Spleen (tissue), 11 donors: ENCODE measurements at regions not wholly inside any gene's neighbourhood (a gene's known extent, or its start where the extent isn't known, plus 50 kb on each side); places are given as distances from the start of the nearest gene placed in this dataset.

Experiments used
- DNase-seq: peaks from one replicate; pipeline ENCODE4 v3.0.0-alpha.2; 2020
- H3K27ac ChIP-seq, 8 donors: fragments of 200-600 bp; sonication (generic) in 7 of 8; 1 replicate in 4 of 8; 2 replicates in 4 of 8; pipeline versions ENCODE4 v1.5.0 to v1.8.0; 2016 to 2021; ENCODE audit warnings: inconsistent platforms in 4 of 8, mild to moderate bottlenecking in 4 of 8, moderate library complexity in 1 of 8
- H3K27me3 ChIP-seq, 7 donors: fragments of 200-600 bp; sonication (generic) in 6 of 7; replicated peaks in 1 of 7; 1 replicate in 4 of 7; 2 replicates in 3 of 7; pipeline versions ENCODE4 v1.5.0 to v1.8.0; 2016 to 2021; ENCODE audit warnings: inconsistent platforms in 3 of 7, mild to moderate bottlenecking in 1 of 7
- H3K36me3 ChIP-seq, 6 donors: fragments of 200-600 bp; sonication (generic) in 5 of 6; 1 replicate in 4 of 6; 2 replicates in 2 of 6; pipeline versions ENCODE4 v1.5.0 to v1.8.0; 2016 to 2021; ENCODE audit warnings: inconsistent platforms in 2 of 6
- H3K4me1 ChIP-seq, 6 donors: fragments of 200-600 bp; sonication (generic) in 5 of 6; 1 replicate in 3 of 6; 2 replicates in 3 of 6; pipeline versions ENCODE4 v1.5.0 to v1.8.0; 2016 to 2021; ENCODE audit warnings: inconsistent platforms in 3 of 6
- H3K4me3 ChIP-seq, 8 donors: fragments of 200-600 bp; sonication (generic) in 7 of 8; 1 replicate in 4 of 8; 2 replicates in 4 of 8; pipeline versions ENCODE4 v1.5.0 to v1.8.0; 2016 to 2021; ENCODE audit warnings: inconsistent platforms in 4 of 8, mild to moderate bottlenecking in 4 of 8, moderate library complexity in 2 of 8
- H3K9me3 ChIP-seq, 8 donors: fragments of 200-600 bp; sonication (generic) in 7 of 8; 1 replicate in 4 of 8; 2 replicates in 4 of 8; pipeline versions ENCODE4 v1.5.0 to v1.8.0; 2016 to 2021; ENCODE audit warnings: inconsistent platforms in 4 of 8
- CTCF ChIP-seq, 11 experiments: fragments of 200-600 bp in 7 of 11; fragments of 450-650 bp in 4 of 11; sonication (generic) in 4 of 11; IDR thresholded peaks in 8 of 11; conservative IDR thresholded peaks in 3 of 11; 1 replicate in 7 of 11; 2 replicates in 4 of 11; pipeline versions ENCODE4 v1.4.0 to v1.8.0; 2016 to 2021; ENCODE audit warnings: antibody characterized with exemption in 11 of 11, inconsistent platforms in 4 of 11, mild to moderate bottlenecking in 1 of 11
- POLR2A ChIP-seq, 3 donors: fragments of 450-650 bp; IDR thresholded peaks; one replicate each; pipeline ENCODE4 v1.5.1; 2017; ENCODE audit warnings: antibody characterized with exemption in 3 of 3, mild to moderate bottlenecking in 1 of 3
- POLR2AphosphoS5 ChIP-seq, 3 donors: sonication (generic); formaldehyde crosslinking; IDR thresholded peaks; one replicate each; pipeline ENCODE4 v1.5.1; 2017; ENCODE audit warnings: antibody characterized with exemption in 3 of 3
- WGBS, 5 donors: extraction: QIAGEN DNeasy Blood & Tissue Kit in 3 of 5; methylation state at CpG; one replicate each; pipeline versions ENCODE4 v1.1.5 to v1.1.7; 2013 to 2018; 5-methylcytosine and 5-hydroxymethylcytosine counted together
- intact Hi-C: fragments of 100-400 bp; cut with DNase I; formaldehyde crosslinking; loops from one replicate; pipeline ENCODE4 v1.15.0; 2023; ENCODE audit warnings: low total_unique reads
- donor health status: healthy with polysubstance abuse.
- donor health status: DM: no; HTN: no; CAD: no; lungs with moderate emphysema.
- donor health status: DM: no; HTN: no; CAD: no.
- donor health status: Bipolar disorder and iron deficiency.
- donor health status: healthy.
- donor health status: DM: no; HTN: no; CAD: no.
- donor health status: DM: yes; HTN: yes; CAD: no.

DNA sequence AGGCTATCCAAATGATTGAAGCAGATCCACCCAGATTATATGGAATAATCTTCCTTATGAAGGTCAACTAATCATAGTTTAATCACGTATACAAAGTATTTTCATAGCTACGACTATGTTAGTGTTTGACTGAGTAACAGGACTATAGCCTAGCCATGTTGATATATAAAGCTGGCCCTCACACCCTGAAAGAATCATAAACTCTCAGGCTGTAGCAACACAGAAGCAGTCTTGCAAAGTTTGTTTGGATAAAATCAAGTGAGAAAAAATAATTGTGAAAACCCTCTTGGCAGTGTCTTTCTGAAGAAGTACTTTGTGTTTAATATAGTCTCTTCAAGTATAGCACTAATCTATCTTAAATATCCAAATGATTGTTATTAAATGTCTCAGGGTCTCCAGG lies 374.5 kb upstream of the DAB2 start:
- no peak for DNase-seq
- intact Hi-C loops = no loop called here
- no peaks in the 10 kb centered on the region for H3K4me1 ChIP-seq
- WGBS, 5 donors = 53 to 94% (median 82%) methylated on average over 2 of the region's 2 CpGs
- H3K36me3 ChIP-seq = no peaks in the 10 kb centered on the region
- H3K27ac ChIP-seq = no peak overlapping the region
- H3K9me3 ChIP-seq = no peaks in the 10 kb centered on the region
- no peak for TF ChIP-seq POLR2A (IDR thresholded peaks at IDR 0.05)
- TF ChIP-seq POLR2AphosphoS5 (IDR thresholded peaks at IDR 0.05) = no peak
- no peak for TF ChIP-seq CTCF (IDR thresholded peaks at IDR 0.05 in 8 of 11, conservative IDR thresholded peaks at IDR 0.05 in 3 of 11)
- no peak overlapping the region for H3K4me3 ChIP-seq
- no peaks in the 10 kb centered on the region for H3K27me3 ChIP-seq

- H3K9me3 ChIP-seq = no peaks in the 10 kb centered on the region
- intact Hi-C loops = no loop called here
- DNase-seq = no peak
- H3K4me1 ChIP-seq = no peaks in the 10 kb centered on the region
- 76 to 84% (median 80%) methylated on average over 5 of the region's 5 CpGs for WGBS, 5 donors
- TF ChIP-seq POLR2AphosphoS5 (IDR thresholded peaks at IDR 0.05) (no peak), POLR2A (IDR thresholded peaks at IDR 0.05) (no peak), CTCF (IDR thresholded peaks at IDR 0.05 in 8 of 11, conservative IDR thresholded peaks at IDR 0.05 in 3 of 11) (no peak)
- no peak overlapping the region for H3K27ac ChIP-seq
- no peaks in the 10 kb centered on the region for H3K27me3 ChIP-seq
- H3K4me3 ChIP-seq = no peak overlapping the region
- no peaks in the 10 kb centered on the region for H3K36me3 ChIP-seq
Observed at GRCh38 chr5:39794513-39795210, 369.9 kb upstream of the DAB2 start.

DNA sequence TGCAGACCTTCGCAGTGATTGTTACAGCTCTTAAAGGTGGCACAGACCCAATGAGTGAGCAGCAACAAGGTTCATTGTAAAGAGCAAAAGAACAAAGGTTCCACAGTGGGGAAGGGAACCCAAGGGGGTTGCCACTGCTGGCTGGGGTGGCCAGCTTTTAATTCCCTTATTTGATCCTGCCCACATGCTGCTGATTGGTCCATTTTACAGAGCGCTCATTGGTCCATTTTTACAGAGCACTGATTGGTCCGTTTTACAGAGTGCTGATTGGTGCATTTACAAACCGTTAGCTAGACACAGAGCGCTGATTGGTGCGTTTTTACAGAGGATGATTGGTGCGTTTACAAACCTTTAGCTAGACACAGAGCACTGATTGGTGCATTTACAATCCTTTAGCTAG lies 360.6 kb upstream of the DAB2 start:
- intact Hi-C loops = no loop called here
- DNase-seq = no peak
- Histone ChIP-seq H3K36me3 (no peaks in the 10 kb centered on the region), H3K9me3 (peaks cover 0 to 5% (median 0%) of the 10 kb centered on the region in 8 donors), H3K4me1 (no peaks in the 10 kb centered on the region), H3K27ac (no peak overlapping the region), H3K4me3 (no peak overlapping the region), H3K27me3 (no peaks in the 10 kb centered on the region)
- WGBS, 5 donors = 89 to 95% (median 92%) methylated on average over 7 of the region's 7 CpGs
- no peak for TF ChIP-seq POLR2AphosphoS5 (IDR thresholded peaks at IDR 0.05)
- TF ChIP-seq CTCF (IDR thresholded peaks at IDR 0.05 in 8 of 11, conservative IDR thresholded peaks at IDR 0.05 in 3 of 11) = no peak
- no peak for TF ChIP-seq POLR2A (IDR thresholded peaks at IDR 0.05)

GRCh38 chr5:39783756-39784421 lies 359.1 kb upstream of the DAB2 start:
- Histone ChIP-seq H3K4me3 (no peak overlapping the region), H3K4me1 (no peaks in the 10 kb centered on the region), H3K27ac (no peak overlapping the region), H3K27me3 (no peaks in the 10 kb centered on the region), H3K36me3 (no peaks in the 10 kb centered on the region), H3K9me3 (peaks cover 0 to 5% (median 0%) of the 10 kb centered on the region in 8 donors)
- DNase-seq = no peak
- intact Hi-C loops = no loop called here
- 54 to 70% (median 63%) methylated on average over 3 of the region's 3 CpGs for WGBS, 5 donors
- no peak for TF ChIP-seq POLR2AphosphoS5 (IDR thresholded peaks at IDR 0.05)
- TF ChIP-seq POLR2A (IDR thresholded peaks at IDR 0.05) = no peak
- no peak for TF ChIP-seq CTCF (IDR thresholded peaks at IDR 0.05 in 8 of 11, conservative IDR thresholded peaks at IDR 0.05 in 3 of 11)
